ENCODE measurements at regions not wholly inside any gene's neighbourhood (a gene's known extent, or its start where the extent isn't known, plus 50 kb on each side); places are given as distances from the start of the nearest gene placed in this dataset.

DNA sequence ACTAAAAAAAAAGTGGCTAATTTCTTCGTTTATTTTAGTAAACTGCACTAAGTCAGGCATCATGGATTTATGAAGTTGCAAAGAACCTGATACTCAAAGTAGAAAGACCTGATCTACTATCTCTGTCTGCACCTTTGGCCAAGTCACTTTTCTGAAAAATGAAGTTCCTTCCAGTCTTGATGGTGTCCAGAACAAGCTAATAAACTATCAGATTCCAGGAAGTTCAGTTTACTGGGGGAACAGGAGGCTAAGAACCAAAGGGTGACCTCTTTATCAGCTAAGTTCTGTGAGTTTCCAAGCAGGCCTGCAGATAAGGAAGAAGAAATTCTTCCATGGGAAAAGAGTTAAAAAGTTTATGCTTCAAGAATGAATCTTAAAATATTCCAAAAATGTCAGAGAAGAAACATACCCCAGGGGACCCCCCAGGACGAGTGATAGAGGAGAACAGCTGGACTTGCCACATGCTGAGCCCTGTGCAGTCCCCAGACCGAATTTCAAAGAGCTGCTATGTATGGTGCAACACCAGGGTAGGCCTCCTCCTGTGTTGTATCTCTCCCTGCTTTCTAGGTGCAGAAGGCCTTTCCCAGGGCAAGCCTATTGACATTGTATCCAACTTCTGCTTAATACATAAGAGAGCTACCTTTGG, 72.8 kb upstream of the FGGY start:
- TF ChIP-seq, protein P1, sequence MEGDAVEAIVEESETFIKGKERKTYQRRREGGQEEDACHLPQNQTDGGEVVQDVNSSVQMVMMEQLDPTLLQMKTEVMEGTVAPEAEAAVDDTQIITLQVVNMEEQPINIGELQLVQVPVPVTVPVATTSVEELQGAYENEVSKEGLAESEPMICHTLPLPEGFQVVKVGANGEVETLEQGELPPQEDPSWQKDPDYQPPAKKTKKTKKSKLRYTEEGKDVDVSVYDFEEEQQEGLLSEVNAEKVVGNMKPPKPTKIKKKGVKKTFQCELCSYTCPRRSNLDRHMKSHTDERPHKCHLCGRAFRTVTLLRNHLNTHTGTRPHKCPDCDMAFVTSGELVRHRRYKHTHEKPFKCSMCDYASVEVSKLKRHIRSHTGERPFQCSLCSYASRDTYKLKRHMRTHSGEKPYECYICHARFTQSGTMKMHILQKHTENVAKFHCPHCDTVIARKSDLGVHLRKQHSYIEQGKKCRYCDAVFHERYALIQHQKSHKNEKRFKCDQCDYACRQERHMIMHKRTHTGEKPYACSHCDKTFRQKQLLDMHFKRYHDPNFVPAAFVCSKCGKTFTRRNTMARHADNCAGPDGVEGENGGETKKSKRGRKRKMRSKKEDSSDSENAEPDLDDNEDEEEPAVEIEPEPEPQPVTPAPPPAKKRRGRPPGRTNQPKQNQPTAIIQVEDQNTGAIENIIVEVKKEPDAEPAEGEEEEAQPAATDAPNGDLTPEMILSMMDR (IDR thresholded peaks at IDR 0.05; ENCODE audit: insufficient read depth, low read length, poor library complexity, severe bottlenecking) = no peak
- no peaks in the 10 kb centered on the region for H3K27me3 ChIP-seq (ENCODE audit: control insufficient read depth, insufficient read depth, low read length)
- no peak for DNase-seq (ENCODE audit: low read depth)
- H3K4me3 ChIP-seq (ENCODE audit: low read depth, low read length) = no peak overlapping the region
- H3K36me3 ChIP-seq (ENCODE audit: control insufficient read depth, insufficient read depth, low read length) = no peaks in the 10 kb centered on the region

GRCh38 chr1:59225594-59226316, 71.1 kb upstream of the FGGY start:
- H3K27me3 ChIP-seq (ENCODE audit: control insufficient read depth, insufficient read depth, low read length) = no peaks in the 10 kb centered on the region
- TF ChIP-seq, protein P1 (IDR thresholded peaks at IDR 0.05; ENCODE audit: insufficient read depth, low read length, poor library complexity, severe bottlenecking) = no peak
- no peaks in the 10 kb centered on the region for H3K36me3 ChIP-seq (ENCODE audit: control insufficient read depth, insufficient read depth, low read length)
- no peak for DNase-seq (ENCODE audit: low read depth)
- no peak overlapping the region for H3K4me3 ChIP-seq (ENCODE audit: low read depth, low read length)

DNA sequence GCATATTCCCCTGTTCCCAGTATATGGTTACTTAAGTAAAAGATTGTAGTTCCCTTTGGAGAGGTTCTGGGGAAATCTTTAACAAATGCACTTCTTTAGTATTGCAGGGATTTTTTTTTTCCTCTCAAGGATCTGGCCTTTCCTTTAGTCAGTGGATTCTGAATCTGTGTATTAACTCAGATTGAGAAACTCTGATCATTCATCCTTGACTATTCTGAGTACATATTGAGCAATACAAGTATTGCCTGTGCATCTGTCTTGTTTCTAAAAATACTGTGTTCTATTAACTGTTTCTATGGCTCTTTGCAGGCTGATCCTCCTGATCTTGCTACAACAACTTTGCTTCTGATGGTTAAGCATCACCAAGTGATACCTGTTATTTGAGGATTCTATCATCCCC, 67.8 kb upstream of the FGGY start:
- Histone ChIP-seq H3K36me3 (ENCODE audit: control insufficient read depth, insufficient read depth, low read length) (no peaks in the 10 kb centered on the region), H3K27me3 (ENCODE audit: control insufficient read depth, insufficient read depth, low read length) (no peaks in the 10 kb centered on the region), H3K4me3 (ENCODE audit: low read depth, low read length) (no peak overlapping the region)
- TF ChIP-seq, protein P1 (IDR thresholded peaks at IDR 0.05; ENCODE audit: insufficient read depth, low read length, poor library complexity, severe bottlenecking) = no peak
- DNase-seq (ENCODE audit: low read depth) = no peak

- TF ChIP-seq, protein P1 (IDR thresholded peaks at IDR 0.05; ENCODE audit: insufficient read depth, low read length, poor library complexity, severe bottlenecking) = no peak
- Histone ChIP-seq H3K4me3 (ENCODE audit: low read depth, low read length) (no peak overlapping the region), H3K27me3 (ENCODE audit: control insufficient read depth, insufficient read depth, low read length) (no peaks in the 10 kb centered on the region), H3K36me3 (ENCODE audit: control insufficient read depth, insufficient read depth, low read length) (no peaks in the 10 kb centered on the region)
- no peak for DNase-seq (ENCODE audit: low read depth)
Measured at GRCh38 chr1:59230622-59231021, 66.3 kb upstream of the FGGY start.

DNA sequence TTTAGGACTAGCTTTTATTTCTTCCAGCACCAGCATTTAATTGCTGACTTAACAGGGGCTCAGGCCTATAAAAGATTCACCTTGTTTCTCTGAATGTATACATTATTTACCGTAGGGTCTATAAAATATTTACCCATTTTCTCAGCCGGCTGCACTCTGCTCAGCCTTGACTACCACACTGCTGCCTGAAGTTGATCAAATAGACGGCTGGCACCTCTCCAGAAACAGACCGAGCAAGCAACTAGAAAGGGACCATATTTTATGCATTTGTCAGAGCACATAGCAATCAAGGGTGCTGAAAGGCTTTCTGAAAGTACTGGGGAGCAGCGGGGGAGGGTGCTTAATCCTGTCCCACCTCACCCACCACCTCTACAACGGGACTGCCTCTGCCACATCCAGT, 64.7 kb upstream of the FGGY start:
- Histone ChIP-seq H3K4me3 (ENCODE audit: low read depth, low read length) (no peak overlapping the region), H3K27me3 (ENCODE audit: control insufficient read depth, insufficient read depth, low read length) (no peaks in the 10 kb centered on the region), H3K36me3 (ENCODE audit: control insufficient read depth, insufficient read depth, low read length) (no peaks in the 10 kb centered on the region)
- TF ChIP-seq, protein P1 (IDR thresholded peaks at IDR 0.05; ENCODE audit: insufficient read depth, low read length, poor library complexity, severe bottlenecking) = no peak
- no peak for DNase-seq (ENCODE audit: low read depth)

All from kidney epithelial cell (primary cell).